ENCODE measurements at regions not wholly inside any gene's neighbourhood (a gene's known extent, or its start where the extent isn't known, plus 50 kb on each side); places are given as distances from the start of the nearest gene placed in this dataset.
"Not testable (repeated sequence)": the region's sequence is repeated elsewhere in the genome, so short reads cannot be mapped to it uniquely, and the experiment has no call there.

DNA sequence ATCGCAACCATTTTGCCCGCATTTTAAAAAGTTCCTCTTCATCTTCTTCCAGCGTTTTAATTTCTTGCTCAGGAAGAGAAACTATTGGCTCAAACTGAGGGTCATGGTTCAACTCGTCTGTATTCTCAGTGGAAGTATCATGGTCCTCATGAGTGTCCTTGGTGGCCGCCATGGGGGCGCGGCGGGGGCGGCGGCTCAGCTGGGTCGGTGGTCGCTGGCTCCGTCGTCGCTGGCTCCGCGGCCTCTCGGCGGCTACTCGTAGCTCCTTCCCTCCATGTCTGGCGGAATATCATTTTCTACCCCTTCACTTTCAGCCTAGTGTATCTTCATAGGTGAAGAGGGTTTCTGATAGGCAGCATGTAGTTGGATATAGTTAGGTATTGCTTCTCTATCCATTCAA, 492.0 kb upstream of the MAGEB18 start:
- DNase-seq = no peak

DNA sequence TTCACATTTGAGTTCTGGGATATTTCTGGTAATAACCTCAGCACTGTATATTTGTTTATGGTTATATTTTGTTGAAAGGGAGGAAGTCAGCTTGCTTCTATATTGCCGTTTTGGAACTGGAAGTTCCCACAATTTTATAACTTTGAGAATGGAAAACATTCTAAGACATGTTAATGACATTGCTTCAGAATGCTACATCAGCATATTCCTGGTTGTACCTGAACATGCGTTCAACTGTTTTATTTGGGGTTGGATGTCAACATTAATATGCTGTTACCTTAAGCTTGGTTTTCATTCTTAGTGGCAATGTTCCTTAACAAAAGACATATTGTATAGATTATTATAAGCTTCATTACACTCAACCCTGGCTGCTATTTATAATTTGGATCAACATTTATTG, 489.4 kb upstream of the MAGEB18 start:
- DNase-seq = no peak

DNA sequence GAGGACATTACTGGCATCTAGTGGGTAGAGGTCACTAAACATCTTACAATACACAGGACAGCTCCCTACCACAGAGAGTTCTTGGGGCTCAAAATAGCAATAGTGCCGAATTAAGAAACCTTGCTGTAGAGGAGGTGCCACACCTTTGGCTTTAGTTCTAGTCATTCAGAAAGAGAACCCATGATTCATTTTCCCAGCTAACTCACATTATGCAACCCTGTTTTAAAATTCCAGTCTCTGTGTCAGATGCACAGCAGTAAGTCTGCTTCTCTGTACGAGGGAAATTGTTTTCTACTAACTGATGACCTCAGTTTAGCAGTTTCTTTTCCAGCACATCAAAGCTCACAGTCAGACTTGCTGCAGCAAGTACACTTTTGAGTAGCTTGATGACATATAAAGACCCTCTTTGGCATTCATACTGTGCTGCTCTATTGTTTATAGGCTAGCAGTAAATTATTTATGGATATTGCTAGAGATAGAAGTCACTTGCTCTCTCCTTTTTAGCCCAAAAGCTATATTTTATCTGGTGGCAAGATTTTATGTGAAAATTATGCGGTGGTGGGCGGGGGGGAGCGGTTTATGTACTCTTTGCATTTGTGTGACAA, 487.8 kb upstream of the MAGEB18 start:
- DNase-seq = no peak

DNA sequence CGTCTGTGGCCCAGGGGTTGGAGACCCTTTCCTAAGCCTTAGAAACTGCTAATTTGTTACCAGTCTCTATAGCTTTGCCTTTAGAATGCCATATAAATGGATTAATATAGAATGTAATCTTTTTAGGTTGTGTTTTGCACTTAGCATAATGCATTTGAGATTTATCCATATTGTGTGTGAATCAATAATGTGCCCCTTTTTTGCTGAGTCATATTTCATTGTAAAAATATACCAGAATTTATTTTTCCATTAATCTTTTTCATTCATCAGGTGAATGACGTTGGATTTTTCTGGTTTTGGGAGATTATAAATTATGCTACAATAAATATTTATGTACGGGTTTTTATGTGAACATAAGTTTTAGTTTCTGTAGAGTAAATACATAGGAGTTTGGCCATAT, 478.8 kb upstream of the MAGEB18 start:
- DNase-seq = no peak

DNA sequence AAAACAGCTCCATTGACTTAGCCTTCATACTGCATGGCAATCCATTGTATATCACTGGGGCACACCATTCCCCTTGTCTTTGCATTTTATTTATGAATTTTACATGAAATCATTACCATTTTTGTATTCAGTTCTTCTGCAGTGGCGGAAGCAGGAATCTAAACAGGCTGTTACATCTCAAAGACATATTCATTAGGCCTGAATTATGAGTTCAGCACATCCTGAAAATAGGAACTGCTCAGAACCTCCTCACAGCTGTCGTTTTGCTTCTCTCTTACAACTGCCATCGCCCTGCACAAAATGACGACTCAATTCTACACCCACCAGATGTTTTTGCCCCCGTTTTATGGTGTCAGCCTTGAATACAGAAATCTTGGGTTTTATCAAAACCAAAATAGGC, 474.4 kb upstream of the MAGEB18 start:
- no peak for DNase-seq

DNA sequence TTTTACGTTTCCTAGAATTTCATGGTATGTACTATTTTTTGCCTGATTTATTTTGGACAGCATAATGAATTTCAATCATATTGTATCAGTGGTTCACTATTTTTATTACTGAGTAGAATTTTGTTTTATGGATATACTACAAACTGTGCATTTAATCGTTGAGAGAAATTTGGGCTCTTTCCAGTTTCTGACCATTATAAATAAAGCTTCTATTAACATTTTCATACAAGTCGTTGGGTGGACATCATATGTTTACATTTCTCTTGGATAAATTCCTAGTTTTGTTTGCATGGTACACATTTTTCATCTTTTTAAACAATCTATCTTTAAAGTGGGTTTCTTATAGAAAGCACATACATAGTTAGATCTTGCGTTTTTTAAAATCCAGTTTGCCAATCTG, 472.7 kb upstream of the MAGEB18 start:
- no peak for DNase-seq

DNA sequence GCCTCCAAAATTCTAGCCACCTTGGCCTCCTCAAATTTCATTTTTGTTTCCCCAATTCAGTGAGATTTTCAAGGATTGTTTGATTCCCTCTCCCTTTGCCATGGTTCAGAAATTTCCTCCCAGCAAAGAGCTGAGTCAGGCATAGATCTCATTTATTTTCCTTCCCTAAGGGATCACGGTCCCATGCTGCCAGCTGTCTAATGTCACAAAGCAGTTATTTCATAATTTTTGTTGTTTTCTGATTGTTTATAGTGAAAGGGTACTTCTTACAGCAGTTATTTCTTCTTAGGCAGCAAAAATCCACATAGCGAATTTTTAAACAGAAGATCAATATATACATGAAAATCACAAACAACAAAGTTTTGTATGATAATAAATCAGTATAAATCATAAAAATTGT, 470.5 kb upstream of the MAGEB18 start:
- DNase-seq = no peak

DNA sequence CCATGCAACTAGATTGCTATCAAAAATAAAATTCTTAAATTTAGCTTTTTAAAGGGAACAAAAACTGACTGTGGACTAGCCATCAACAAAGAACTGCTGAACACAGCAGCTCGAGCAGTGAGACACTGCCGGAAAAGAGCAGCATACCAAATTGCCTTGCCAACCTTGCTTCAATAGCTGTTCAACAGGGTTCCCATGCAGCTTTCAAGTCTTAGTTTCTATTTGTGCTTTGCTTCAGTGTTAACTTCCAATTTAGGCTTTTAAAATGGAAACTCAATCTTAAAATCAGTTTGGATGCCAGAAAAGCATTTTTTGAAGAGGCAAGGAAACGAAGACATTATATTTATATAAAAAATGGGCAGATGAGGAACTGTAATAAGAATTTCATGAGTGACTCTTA, 463.4 kb upstream of the MAGEB18 start:
- DNase-seq = no peak

DNA sequence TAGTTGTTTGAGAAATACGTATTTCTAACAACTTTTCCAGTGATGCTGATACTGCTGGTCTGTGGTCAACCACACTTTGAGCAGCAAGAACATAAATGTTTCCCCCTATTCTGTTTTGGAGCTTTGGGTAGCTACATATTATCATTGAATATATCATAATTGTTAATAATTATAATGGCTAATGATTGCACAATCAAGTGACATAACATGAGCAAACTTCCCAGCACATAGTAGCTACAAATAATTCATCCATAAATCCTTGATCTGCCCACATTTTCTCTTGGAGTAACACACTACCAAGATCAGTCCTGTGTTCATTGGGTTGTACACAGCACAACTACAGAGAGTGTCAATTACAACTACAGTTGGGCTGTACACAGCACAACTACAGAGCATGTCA, 436.3 kb upstream of the MAGEB18 start:
- DNase-seq = no peak

DNA sequence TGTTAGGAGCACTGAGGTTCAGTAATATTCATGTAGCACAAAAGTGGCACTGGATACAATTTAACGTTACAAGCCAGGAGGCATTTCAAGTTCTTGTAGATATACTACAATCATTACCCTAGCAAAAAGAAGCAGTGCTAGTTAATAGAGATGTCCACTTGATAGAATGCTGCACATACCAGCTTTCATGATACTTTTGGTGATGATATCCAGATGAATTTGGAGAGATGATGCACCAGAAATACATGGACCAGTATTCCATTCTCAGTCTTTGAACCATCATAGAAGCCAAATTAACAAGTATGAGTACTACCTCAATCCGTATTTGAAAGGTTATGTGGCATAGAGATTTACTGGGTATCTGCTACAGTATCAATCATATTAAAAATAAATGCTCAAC, 421.0 kb upstream of the MAGEB18 start:
- DNase-seq = no peak

DNA sequence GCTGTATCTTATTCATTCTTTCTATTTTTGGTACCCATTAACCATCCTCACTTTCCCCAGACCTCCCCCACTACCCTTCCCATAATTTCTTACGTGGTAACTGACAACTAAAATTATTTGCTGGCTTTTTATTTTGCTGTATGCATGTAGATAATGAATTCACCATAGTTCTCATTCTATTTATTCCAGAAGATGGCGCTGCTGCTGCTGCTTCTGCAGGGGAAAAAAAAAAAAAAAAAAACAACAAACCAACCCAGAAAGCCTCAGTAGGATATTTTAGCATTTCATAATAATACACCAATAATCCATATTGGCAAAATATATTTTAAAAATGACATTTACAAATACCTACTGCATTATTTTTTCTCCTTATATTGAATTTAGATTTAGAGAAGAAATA, 416.6 kb upstream of the MAGEB18 start:
- no peak for DNase-seq

DNA sequence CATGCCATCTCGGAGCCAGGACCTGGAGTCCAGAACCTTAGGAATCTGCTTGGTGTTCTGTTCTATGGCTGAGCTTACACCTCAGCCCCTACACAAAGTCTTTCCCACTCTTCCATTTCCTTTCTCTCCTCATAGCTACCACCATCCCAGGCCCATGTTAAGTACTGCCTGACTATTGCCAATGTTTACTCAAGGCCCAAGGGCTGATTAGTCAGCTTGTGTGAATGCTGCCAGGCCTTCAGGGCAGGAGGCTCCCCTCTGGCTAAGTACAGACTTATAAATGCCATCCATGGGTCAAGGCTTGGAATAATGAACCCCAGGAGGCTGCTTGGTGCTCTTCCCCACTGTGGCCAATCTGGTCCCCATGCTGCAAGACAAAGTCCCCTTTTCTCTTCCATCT, 411.6 kb upstream of the MAGEB18 start:
- DNase-seq = peak; percentile 31

DNA sequence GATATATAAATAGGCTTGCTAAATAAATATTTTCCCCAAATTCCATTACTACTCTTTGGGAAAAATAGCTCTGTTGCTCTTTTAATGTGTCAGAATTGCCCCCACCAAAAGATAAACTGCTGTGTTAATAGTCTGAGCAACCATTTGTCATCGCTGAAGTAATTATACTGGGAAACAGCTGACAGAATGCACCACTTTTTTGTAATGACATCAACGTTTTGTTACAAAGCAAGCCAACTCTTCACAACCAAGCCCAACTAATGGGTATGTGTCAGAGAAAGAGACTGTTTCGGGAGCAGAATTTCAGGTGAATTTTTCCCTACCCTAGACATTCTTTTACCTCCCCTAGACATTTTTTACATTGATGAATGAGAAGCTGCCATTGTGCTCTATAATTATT, 405.0 kb upstream of the MAGEB18 start:
- no peak for DNase-seq

DNA sequence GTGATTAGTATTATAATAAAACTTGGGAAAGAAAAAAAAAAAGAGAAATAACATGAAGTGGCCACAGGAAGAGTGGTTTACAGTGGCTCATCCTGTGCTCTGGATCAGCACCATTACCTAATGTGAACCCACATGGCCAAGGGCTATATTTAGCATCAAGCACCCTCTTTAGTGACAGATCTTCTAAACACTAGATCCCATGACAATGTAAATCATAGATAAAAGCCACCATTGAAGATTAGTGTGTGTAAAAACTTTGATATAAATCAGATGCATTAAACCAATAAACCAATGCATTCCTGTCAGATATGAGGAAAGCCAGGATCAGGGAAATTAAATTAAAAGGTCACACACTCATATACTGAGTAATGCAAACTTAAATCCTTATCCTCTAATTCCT, 400.6 kb upstream of the MAGEB18 start:
- no peak for DNase-seq

DNA sequence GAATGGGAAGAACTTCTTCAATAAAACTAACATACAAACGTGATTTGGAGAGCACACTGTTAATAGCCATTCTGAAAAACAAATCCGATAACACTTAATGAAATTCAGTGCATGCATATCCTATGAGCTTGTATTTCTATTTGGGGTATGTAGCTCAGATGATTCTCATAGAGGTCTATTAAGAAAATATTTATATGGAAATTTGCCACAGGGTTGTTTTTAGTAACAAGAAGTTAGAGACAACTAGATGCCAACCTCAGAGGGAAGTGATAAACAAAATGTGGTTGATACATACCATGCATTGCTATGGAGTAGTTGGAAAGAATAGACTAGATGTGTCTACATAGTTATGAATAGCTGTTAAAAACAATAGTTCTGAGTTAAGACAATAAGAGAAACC, 395.8 kb upstream of the MAGEB18 start:
- no peak for DNase-seq

DNA sequence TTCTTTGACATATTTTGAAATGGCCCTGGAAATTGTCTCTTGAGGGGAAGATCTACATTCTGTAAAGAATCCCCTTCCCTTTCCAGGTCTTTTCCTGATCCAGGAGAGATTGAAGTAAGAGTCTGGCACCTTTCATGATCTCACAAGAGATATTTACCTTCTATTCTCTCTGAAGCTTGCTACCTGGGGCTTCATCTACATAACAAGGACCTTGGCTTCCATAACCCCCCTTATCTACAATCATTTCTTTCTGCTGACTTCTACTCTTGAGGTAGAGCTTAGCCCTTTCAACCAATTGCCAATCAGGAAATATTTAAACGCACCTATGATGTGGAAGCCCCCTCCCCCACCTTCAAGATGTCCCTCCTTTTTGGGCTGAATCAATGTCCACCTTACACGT, 383.7 kb upstream of the MAGEB18 start:
- no peak for DNase-seq

DNA sequence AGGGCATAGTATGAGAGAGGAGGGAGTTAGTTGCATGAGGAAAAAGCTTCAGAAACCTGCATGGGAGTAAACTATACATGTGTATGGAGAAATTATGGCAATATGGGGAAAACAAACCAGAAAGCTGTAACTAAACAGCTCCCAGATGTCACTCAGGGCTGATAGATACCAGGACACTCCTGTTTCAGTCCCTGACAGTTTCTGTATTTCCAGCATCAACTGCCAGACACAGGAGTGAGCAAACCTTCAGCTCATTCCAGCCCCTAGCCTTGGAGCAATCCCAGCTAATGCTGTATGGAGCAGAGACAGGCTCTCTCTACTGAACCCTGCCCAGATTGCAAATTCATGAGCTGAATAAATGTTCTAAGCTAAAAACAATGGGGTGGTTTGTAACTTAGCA, 382.9 kb upstream of the MAGEB18 start:
- no peak for DNase-seq

DNA sequence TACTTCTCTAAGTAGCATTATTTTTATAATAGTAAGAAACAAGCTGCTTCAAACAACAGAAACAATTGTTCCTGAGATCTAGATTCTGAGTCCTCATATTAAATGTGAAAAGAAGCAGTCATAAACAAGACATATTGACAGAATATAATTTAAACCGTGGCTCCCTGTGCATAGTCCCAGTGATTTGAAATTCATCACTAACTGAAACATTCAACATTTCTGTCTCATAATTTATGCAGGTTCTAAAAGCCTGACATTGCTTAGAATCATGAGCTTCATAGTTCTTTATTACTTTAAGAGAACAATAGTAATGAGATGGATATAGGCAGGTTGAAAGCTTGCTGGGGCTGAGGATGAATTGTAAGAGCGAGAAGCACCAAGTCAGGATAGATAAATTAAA, 375.5 kb upstream of the MAGEB18 start:
- DNase-seq = no peak

DNA sequence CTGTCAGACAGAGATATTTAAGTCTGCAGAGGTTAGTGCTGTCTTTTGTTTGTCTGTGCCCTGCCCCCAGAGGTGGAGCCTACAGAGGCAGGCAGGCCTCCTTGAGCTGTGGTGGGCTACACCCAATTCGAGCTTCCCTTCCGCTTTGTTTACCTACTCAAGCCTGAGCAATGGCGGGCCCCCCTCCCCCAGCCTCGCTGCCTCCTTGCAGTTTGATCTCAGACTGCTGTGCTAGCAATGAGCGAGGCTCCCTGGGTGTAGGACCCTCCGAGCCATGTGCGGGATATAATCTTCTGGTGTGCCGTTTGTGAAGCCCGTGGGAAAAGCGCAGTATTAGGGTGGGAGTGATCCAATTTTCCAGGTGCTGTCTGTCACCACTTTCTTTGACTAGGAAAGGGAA, 366.3 kb upstream of the MAGEB18 start:
- not testable (repeated sequence) for DNase-seq

DNA sequence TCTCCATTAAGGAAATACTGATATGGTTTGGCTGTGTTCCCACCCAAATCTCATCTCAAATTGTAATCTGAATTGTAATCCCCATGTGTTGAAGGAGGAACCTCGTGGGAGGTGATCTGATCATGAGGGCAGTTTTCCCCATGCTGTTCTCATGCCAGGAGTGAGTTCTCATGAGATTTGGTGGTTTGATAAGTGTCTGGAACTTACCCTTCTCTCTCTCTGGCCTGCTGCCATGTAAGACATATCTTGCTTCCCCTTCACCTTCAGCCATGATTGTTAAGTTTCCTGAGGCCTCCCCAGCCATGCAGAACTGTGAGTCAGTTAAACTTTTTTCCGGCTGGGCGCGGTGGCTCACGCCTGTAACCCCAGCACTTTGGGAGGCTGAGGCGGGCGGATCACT, 340.3 kb upstream of the MAGEB18 start:
- not testable (repeated sequence) for DNase-seq

DNA sequence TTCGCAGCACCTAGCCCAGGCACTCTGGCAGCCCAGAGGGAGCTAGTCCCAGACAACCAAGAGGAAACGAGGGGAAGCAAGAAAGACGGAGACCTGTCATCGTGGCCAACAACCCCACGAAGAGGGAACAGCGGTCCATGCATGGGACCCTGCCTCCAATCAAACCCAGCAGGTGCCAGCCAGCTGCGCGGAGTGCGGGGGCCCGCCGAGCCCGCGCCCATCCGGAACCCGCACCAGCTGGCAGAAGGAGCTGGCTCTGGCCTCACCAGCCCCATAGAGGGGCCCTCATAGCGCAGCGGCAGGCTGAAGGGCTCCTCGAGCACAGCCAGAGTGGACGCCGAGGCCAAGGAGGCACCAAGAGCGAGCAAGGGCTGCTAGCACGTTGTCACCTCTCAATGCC, 332.4 kb upstream of the MAGEB18 start:
- no peak for DNase-seq

DNA sequence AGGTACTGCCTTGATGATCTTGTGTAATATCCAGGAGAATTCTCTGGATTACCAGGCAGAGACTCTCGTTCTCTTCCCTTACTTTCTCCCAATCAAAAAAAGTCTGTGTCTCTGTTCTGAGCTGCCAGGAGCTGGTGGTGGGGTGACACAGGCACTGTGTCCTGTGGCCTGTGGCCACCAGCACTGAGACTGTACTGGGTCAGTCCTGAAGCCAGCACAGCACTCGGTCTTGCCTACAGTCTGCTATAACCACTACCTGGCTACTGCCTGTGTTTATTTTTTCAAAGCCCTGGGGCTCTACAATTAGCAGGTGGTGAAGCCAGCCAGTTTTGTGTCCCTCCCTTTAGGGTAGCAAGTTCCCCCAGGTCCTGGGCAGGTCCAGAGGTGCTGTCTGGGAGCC, 331.1 kb upstream of the MAGEB18 start:
- DNase-seq = no peak

DNA sequence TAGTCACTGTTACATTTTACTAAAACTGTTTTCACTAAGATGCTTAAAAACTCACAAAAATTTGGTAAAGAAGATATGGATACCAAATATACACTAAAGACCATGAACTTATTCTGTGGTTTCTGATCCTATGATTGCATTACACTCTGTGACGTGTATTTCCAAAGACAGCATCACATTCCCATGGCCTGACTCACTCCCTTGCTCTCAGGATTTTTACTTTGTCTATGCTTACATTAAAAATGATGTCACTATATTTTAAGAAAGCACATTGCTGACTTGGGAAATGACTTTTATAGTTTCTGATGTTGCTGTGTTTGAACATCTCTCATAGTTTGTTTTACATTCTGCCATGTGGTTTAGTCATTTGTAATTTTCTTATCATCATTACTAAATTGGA, 327.9 kb upstream of the MAGEB18 start:
- DNase-seq = peak; percentile 1

DNA sequence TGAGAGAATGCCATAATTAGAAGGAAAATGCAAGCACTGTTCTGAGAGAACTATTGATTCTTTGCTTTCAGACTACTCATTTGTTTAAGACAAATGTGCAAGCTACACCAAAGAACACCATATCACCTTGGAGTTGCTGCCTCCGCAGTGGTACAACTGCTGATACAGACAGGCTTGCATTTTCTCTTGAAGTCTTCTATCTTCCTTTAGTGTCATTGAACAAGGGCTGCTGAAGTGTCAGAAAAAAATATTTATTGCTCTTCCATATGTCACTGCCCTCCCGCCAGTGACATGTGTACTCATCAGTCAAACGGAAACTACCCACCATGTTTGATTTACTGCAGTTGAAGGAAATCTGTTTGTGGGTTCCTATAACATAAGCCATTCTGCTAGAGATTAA, 318.3 kb upstream of the MAGEB18 start:
- DNase-seq = no peak

DNA sequence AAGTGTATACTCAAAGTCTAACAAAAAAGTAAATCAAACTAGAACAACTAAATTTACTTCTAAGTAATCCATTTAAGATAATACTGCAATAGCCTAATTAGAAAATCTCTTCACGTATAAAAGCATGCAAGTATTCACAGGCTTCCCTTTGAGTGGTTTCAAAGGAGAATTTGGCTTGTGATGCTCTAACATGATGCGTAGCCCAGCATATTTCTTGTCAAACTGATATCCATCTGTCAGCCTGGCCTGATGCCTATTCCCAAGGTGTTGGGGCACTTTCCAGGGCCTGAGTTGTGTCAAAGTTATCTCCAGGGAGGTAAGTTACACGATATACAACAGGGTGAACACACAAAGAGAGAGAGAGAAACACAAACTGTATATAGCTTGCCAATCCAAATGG, 287.0 kb upstream of the MAGEB18 start:
- no peak for DNase-seq

DNA sequence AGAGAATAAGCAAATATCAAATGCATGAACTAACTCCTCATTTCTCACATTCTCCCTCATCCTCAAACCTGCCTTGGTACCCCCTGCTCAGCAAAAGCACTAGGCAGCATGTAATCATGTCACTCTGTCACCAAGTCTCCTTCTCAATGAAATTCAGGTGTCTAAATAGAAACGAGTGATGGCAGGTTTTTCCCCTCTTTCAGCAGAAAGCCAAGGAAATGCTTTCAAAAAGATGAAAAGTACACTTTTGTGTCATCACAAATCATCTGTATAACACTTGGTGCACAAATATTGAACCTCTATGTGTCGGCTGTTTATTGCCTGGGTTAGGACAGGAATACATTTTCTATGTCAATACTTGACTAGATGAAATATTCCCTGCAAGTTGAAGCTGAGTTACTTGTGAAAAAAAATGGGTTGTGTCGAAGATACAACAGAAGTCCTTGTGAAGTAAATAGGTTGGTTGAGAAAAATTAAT, 285.1 kb upstream of the MAGEB18 start:
- DNase-seq = no peak

Data from T1000 (cell line).